Smooth muscle cell (in vitro differentiated cells): ENCODE measurements at regions not wholly inside any gene's neighbourhood (a gene's known extent, or its start where the extent isn't known, plus 50 kb on each side); places are given as distances from the start of the nearest gene placed in this dataset.
A peak's percentile ranks its signal among the peaks of the same experiment; 100 is the strongest.
"Not testable (repeated sequence)": the region's sequence is repeated elsewhere in the genome, so short reads cannot be mapped to it uniquely, and the experiment has no call there.

ENCODE experiments used
- DNase-seq: peaks from one replicate; lab custom pipeline; 2025; ENCODE audit not compliant: unreplicated experiment; lab: John Stamatoyannopoulos, UW
- H2AFZ ChIP-seq: fragments of 200-600 bp; sonication (generic); 2 replicates; pipeline ENCODE4 v1.6.0; 2016; ENCODE audit warnings: antibody characterized with exemption, low read depth, mild to moderate bottlenecking
- H3F3A ChIP-seq: fragments of 200-600 bp; sonication (generic); 2 replicates; pipeline ENCODE4 v1.6.0; 2017; ENCODE audit warnings: antibody characterized with exemption, low read depth
- H3K27ac ChIP-seq: fragments of 200-600 bp; sonication (generic); 2 replicates; pipeline ENCODE4 v1.5.1; 2016; ENCODE audit warnings: low read depth, mild to moderate bottlenecking
- H3K27me3 ChIP-seq: fragments of 200-600 bp; sonication (generic); 2 replicates; pipeline ENCODE4 v1.6.1; 2016; ENCODE audit warnings: low read depth, mild to moderate bottlenecking
- H3K36me3 ChIP-seq: fragments of 200-600 bp; sonication (generic); 2 replicates; pipeline ENCODE4 v1.5.1; 2016; ENCODE audit warnings: low read depth
- H3K4me1 ChIP-seq: fragments of 200-600 bp; sonication (generic); 2 replicates; pipeline ENCODE4 v1.5.1; 2016; ENCODE audit warnings: low read depth
- H3K4me2 ChIP-seq: fragments of 200-600 bp; sonication (generic); 2 replicates; pipeline ENCODE4 v1.6.0; 2016; ENCODE audit warnings: mild to moderate bottlenecking
- H3K4me3 ChIP-seq: fragments of 200-600 bp; sonication (generic); 2 replicates; pipeline ENCODE4 v1.5.1; 2016; ENCODE audit warnings: mild to moderate bottlenecking
- H3K79me2 ChIP-seq: fragments of 200-600 bp; sonication (generic); 2 replicates; pipeline ENCODE4 v1.6.0; 2016; ENCODE audit warnings: low read depth, mild to moderate bottlenecking
- H3K9ac ChIP-seq: fragments of 200-600 bp; sonication (generic); 2 replicates; pipeline ENCODE4 v1.6.0; 2016; ENCODE audit warnings: low read depth
- H3K9me3 ChIP-seq: fragments of 200-600 bp; sonication (generic); replicated peaks from 2 replicates; pipeline ENCODE4 v1.5.1; 2016; ENCODE audit warnings: low read depth
- H4K20me1 ChIP-seq: fragments of 200-600 bp; sonication (generic); 2 replicates; pipeline ENCODE4 v1.6.0; 2016; ENCODE audit warnings: low read depth
- WGBS: methylation state at CpG from one replicate; pipeline ENCODE4 v1.1.7; 2016; ENCODE audit warnings: low lambda C conversion rate; 5-methylcytosine and 5-hydroxymethylcytosine counted together
- TF ChIP-seq, protein P1 (sequence below): fragments of 200-600 bp; sonication (generic); IDR thresholded peaks from 2 replicates; pipeline ENCODE4 v1.5.1; 2017; ENCODE audit warnings: borderline replicate concordance, mild to moderate bottlenecking, antibody characterized with exemption; ENCODE audit not compliant: insufficient read depth, poor library complexity, severe bottlenecking

DNA sequence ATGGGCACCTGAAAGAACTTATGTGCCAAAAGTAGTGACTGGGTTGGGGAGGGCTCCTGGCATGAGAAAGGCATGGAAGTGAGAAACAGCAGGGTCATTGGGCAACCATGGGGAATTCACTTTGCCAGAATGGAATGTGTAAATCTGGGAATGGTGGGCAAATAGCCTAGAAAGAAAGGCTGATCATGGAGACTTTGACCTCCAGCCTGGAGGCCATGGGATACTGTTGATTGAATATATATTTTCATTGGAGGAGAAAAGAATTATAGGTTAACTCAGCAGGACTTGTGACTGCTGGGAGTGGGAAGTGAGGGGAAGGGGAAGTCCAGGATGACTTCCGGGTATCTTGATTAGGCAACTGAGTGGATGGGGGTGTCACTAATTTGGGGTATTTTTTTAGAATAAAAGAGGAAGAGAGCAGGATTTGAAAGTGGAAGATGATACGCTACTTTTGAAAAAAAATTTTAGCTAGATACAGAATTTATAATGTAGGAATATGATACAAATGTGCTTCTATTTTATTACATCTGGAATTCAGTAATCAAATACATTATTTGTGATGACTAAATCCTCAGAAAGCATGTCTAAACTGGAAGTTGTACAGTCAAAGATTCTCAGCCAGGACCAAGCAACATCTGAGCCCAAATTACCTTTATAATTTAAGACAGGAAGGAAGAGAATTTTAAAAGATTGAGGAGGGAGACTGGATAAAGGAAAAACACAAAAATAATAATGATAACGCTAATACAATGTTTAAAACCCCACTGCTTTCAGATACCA, 116.2 kb downstream of the GATA6 start:
- no peak overlapping the region for H3K9ac ChIP-seq
- no peaks in the 10 kb centered on the region for H4K20me1 ChIP-seq
- no peaks in the 10 kb centered on the region for H3K9me3 ChIP-seq
- no peak for DNase-seq
- TF ChIP-seq, protein P1, sequence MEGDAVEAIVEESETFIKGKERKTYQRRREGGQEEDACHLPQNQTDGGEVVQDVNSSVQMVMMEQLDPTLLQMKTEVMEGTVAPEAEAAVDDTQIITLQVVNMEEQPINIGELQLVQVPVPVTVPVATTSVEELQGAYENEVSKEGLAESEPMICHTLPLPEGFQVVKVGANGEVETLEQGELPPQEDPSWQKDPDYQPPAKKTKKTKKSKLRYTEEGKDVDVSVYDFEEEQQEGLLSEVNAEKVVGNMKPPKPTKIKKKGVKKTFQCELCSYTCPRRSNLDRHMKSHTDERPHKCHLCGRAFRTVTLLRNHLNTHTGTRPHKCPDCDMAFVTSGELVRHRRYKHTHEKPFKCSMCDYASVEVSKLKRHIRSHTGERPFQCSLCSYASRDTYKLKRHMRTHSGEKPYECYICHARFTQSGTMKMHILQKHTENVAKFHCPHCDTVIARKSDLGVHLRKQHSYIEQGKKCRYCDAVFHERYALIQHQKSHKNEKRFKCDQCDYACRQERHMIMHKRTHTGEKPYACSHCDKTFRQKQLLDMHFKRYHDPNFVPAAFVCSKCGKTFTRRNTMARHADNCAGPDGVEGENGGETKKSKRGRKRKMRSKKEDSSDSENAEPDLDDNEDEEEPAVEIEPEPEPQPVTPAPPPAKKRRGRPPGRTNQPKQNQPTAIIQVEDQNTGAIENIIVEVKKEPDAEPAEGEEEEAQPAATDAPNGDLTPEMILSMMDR: no peak
- H3K79me2 ChIP-seq: no peaks in the 10 kb centered on the region
- peak overlapping the region; percentile 22 for H3K27ac ChIP-seq
- no peaks in the 10 kb centered on the region for H3K4me1 ChIP-seq
- no peaks in the 10 kb centered on the region for H3K36me3 ChIP-seq
- no peak overlapping the region for H3K4me3 ChIP-seq
- H3F3A ChIP-seq: no peaks in the 10 kb centered on the region
- 74% methylated on average over 3 of the region's 3 CpGs for WGBS
- peak overlapping the region; percentile 60 for H3K4me2 ChIP-seq
- H3K27me3 ChIP-seq: no peaks in the 10 kb centered on the region
- no peak overlapping the region for H2AFZ ChIP-seq

DNA sequence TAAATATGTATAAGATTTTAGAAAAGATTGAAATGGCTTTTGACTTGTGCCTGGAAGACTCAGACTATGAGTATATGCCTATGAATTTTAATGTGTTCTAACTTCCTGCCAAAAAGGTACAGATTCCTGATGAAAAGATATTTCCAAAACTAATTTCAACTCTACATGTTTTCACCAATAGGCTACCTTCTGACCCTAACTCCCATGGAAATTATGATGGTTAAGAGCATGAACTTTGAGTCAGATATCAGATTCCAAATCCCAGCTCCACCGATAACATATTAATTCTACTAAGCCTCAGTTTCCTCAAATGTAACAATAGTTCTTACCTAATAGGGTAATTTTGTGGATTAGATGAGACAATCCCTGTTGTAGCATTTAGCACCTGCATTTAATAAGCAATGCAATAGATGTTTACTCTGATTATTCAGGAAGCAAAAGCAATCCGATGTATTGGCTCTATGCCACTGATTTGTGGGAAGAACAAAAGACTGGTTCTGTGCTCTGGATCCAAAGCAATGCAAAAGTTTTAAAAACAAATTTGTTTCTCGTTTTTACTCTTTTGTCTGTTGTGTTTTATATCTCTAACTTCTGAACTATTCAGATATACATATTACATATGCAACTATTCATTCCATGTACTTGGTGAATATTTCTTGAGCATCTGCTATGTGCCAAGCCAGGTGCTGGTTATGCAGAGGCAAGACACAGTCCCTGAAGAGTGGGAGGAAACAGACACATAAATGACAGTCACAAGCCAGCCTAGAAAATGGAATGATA, 115.4 kb downstream of the GATA6 start:
- Histone ChIP-seq H3F3A (peaks cover 1% of the 10 kb centered on the region), H3K9me3 (no peaks in the 10 kb centered on the region), H3K4me3 (no peak overlapping the region), H3K79me2 (no peaks in the 10 kb centered on the region), H4K20me1 (no peaks in the 10 kb centered on the region), H3K27ac (no peak overlapping the region), H2AFZ (no peak overlapping the region), H3K9ac (no peak overlapping the region), H3K4me2 (no peak overlapping the region), H3K36me3 (no peaks in the 10 kb centered on the region), H3K4me1 (no peaks in the 10 kb centered on the region), H3K27me3 (no peaks in the 10 kb centered on the region)
- TF ChIP-seq, protein P1: no peak
- 88% methylated on average over 3 of the region's 3 CpGs for WGBS
- no peak for DNase-seq

DNA sequence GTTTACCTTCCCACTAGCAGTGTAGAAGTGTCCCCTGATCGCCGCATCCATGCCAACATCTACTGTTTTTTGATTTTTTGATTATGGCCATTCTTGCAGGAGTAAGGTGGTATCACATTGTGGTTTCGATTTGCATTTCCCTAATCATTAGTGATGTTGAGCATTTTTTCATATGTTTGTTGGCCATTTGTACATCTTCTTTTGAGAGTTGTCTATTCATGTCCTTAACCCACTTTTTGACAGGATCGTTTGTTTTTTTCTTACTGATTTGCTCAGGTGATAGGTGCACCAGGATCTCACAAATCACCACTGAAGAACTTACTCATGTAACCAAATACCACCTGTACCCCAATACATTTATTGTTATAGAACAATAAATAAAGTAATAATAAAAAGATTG, 114.5 kb downstream of the GATA6 start:
- not testable (repeated sequence) for H3K79me2 ChIP-seq, H3K9ac ChIP-seq, H3K4me1 ChIP-seq, H3K36me3 ChIP-seq, H4K20me1 ChIP-seq, H3K9me3 ChIP-seq, DNase-seq, H2AFZ ChIP-seq, H3K27me3 ChIP-seq, H3K4me3 ChIP-seq, H3K4me2 ChIP-seq, H3F3A ChIP-seq
- peak overlapping the region; percentile 94 for H3K27ac ChIP-seq
- WGBS: over 99% methylated on average over 4 of the region's 4 CpGs

GRCh38 chr18:22283397-22283796, 114.0 kb downstream of the GATA6 start:
- WGBS: 41% methylated on average over 3 of the region's 3 CpGs
- peak overlapping the region; percentile 94 for H3K27ac ChIP-seq
- H3F3A ChIP-seq: peaks cover 4% of the 10 kb centered on the region
- no peaks in the 10 kb centered on the region for H3K9me3 ChIP-seq
- no peaks in the 10 kb centered on the region for H3K36me3 ChIP-seq
- no peaks in the 10 kb centered on the region for H3K27me3 ChIP-seq
- peak overlapping the region; percentile 68 for H3K9ac ChIP-seq
- no peak overlapping the region for H3K4me3 ChIP-seq
- H4K20me1 ChIP-seq: no peaks in the 10 kb centered on the region
- TF ChIP-seq, protein P1: no peak
- DNase-seq: no peak
- no peaks in the 10 kb centered on the region for H3K79me2 ChIP-seq
- no peaks in the 10 kb centered on the region for H3K4me1 ChIP-seq
- peak overlapping the region; percentile 38 for H3K4me2 ChIP-seq
- H2AFZ ChIP-seq: no peak overlapping the region
